AG10803 (cell line): ENCODE measurements at regions not wholly inside any gene's neighbourhood (a gene's known extent, or its start where the extent isn't known, plus 50 kb on each side); places are given as distances from the start of the nearest gene placed in this dataset.

Source experiments
- DNase-seq: peaks from one replicate; pipeline ENCODE4 v3.0.0; 2010; ENCODE audit warnings: low read depth
- H3K4me3 ChIP-seq: 2 replicates; pipeline ENCODE4 v1.5.1; 2011; ENCODE audit warnings: mild to moderate bottlenecking, low read length, control low read depth
- TF ChIP-seq, protein P1 (sequence below): conservative IDR thresholded peaks from 2 replicates; pipeline ENCODE4 v1.5.1; 2011; ENCODE audit warnings: mild to moderate bottlenecking, low read length, control low read depth, inconsistent platforms

DNA sequence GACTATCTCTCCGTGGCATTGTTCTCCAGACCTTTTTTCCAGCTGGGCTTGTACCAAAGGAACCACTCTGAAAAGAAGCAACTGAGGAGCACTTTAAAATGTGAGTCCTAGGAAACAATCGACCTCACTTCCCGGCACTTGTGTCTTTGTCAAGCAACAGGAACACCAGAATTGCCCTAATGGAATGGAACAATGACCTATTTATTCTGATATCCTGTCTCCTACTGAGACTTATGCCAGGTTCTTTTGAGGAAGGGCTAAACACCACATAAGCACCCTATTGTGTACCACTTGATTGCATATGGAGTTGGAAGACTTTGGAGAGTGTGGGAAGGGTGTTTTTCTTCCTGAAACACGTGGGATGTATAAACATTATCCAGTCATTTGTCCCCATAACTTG is 56.8 kb upstream of the TGFBR2 start:
- TF ChIP-seq, protein P1, sequence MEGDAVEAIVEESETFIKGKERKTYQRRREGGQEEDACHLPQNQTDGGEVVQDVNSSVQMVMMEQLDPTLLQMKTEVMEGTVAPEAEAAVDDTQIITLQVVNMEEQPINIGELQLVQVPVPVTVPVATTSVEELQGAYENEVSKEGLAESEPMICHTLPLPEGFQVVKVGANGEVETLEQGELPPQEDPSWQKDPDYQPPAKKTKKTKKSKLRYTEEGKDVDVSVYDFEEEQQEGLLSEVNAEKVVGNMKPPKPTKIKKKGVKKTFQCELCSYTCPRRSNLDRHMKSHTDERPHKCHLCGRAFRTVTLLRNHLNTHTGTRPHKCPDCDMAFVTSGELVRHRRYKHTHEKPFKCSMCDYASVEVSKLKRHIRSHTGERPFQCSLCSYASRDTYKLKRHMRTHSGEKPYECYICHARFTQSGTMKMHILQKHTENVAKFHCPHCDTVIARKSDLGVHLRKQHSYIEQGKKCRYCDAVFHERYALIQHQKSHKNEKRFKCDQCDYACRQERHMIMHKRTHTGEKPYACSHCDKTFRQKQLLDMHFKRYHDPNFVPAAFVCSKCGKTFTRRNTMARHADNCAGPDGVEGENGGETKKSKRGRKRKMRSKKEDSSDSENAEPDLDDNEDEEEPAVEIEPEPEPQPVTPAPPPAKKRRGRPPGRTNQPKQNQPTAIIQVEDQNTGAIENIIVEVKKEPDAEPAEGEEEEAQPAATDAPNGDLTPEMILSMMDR: no peak
- DNase-seq: no peak
- no peak overlapping the region for H3K4me3 ChIP-seq

DNA sequence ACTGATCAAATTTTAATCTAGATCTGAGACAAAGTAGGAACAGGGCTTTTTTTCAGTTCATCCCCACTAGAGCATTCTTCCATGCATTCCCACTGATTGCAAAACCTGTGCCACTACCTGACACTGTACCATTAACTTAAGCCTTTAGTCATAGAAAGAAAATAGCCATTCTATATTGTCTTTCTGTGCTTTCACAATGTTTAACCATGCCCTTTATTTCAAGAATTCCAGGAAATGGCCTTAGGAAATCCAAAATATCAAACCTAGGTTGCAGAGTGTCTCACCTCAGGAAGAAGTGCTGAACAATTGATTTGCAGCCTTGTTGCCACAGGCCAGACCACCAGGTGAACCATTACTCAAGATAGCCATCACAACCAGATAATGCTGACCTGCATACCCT is 56.2 kb upstream of the TGFBR2 start:
- no peak overlapping the region for H3K4me3 ChIP-seq

DNA sequence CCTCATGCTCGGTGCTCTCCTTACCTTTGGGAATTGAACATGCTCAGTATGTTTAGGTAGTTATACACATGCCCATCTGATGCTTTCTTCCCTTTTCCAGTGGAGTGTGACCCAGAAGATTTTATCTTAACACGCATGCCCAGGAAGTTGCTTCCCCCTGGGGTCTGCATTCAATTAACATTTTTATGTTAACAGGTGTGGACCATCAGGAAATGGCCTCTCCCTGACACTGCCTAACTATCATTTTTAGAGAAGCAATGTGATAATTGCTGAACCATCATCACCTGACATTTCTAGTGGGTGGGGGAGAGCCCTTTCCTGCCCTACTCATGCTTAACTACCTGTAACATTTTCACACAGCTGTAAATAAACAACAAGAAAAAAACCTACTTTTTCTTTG is 55.1 kb upstream of the TGFBR2 start:
- TF ChIP-seq, protein P1: no peak
- DNase-seq: no peak
- H3K4me3 ChIP-seq: no peak overlapping the region

More for the DNA sequence above, 56.2 kb upstream of the TGFBR2 start:
- TF ChIP-seq, protein P1: no peak
- no peak for DNase-seq

DNA sequence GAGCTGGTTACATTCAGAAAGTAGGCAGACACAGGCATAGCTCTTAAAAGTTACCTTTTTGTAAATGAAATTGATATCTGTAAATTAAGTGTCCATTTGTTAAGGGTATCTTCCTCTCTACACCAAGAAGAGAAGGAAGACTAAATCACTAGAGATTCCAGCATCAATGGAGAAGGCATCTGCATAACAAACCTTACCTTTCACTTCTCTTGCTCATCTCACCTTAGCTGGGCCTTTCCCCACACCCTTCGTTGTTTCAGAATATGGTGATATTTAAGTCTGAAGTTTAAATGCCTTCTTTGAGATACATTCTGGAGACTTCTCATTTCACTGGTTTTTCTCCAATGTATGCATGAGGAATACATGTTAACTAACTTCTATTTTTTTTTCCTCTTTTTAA is 54.5 kb upstream of the TGFBR2 start:
- H3K4me3 ChIP-seq: no peak overlapping the region
- TF ChIP-seq, protein P1: no peak
- no peak for DNase-seq

DNA sequence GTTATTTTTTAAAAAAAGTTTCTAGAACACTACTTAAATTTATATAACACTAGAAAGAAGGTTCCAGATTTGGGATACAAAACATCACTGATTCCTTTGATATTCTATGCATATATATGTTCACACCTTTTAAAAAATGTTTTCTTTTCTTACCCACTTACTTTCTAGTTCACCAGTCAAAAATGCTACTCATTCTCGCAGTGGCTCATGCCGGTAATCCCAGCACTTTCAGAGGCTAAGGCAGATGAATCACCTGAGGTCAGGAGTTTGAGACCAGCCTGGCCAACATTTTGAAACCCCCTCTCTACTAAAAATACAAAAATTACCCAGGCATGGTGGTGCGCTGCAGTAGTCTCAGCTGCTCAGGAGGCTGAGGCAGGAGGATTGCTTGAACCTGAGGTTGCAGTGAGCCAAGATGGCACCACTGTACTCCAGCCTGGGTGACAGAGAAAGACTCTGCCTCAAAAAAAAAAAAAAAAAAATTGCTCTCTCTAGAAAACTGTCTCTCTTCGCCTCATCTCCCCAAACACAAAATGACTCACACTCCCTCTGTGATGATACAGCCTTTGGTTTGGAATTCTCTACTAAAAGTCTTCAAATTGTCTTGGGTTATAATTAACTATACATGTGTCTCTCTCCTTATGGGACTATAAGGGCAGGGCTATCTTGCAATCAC is 52.6 kb upstream of the TGFBR2 start:
- DNase-seq: peak; percentile 43
- TF ChIP-seq, protein P1: no peak
- no peak overlapping the region for H3K4me3 ChIP-seq

DNA sequence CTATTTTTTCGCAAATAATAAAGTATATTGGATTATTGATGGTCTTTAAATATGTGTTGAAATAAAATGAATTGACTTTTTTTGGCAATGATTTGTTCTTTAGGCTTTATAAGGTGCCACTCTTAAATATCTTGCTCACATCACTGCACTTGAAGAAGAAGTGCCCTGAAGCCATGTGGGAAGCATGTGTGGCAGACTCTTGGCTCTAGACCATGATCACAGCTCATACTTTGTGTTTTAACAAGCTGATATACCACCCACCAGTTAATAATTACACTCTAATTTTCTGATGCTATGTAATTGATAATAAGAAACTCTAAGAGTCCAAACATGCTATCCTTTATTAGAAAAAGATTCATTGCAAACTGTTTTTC is 52.1 kb upstream of the TGFBR2 start:
- DNase-seq: peak; percentile 25
- H3K4me3 ChIP-seq: no peak overlapping the region
- TF ChIP-seq, protein P1: no peak

DNA sequence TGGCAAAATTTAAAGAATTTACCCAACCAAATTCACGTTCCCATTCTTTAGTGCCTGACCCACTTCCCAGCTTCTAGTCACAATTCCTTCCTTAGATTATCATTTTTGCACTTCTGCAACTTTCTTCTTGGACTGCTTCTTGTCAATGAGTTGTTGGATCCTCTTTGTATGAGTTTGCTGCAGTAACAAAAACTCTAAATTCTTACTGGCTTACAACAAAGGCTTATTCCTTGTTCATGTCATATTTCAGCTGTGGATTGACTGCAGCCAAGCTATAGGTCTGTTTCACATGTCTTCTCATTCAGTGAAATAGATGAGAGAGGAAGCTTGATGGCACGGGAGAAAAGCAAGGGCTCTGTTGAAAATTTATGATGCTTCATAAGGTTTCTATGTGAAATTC is 50.4 kb upstream of the TGFBR2 start:
- DNase-seq: no peak
- no peak overlapping the region for H3K4me3 ChIP-seq
- TF ChIP-seq, protein P1: no peak
